ENCODE measurements at regions not wholly inside any gene's neighbourhood (a gene's known extent, or its start where the extent isn't known, plus 50 kb on each side); places are given as distances from the start of the nearest gene placed in this dataset.

DNA sequence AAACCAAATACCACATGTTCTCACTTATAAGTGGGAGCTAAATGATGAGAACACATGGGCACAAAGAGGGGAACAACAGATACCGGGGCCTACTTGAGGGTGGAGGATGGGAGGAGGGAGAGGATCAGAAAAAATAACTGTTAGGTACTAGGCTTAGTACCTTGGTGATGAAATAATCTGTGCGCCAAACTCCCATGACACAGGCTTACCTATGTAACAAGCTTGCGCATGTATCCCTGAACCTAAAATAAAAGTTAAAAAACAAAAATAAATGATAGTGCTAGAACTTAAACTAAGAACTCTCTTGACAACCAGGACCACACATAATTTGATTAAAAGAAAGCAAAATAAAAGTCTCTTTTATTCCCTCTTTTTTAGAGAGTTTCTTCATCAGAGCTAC lies 150.6 kb downstream of the CHIC2 start:
- peak; percentile 78 for DNase-seq (ENCODE audit: low read depth)
- H3K4me3 ChIP-seq (ENCODE audit: low read length): no peak overlapping the region
- TF ChIP-seq, protein P1, sequence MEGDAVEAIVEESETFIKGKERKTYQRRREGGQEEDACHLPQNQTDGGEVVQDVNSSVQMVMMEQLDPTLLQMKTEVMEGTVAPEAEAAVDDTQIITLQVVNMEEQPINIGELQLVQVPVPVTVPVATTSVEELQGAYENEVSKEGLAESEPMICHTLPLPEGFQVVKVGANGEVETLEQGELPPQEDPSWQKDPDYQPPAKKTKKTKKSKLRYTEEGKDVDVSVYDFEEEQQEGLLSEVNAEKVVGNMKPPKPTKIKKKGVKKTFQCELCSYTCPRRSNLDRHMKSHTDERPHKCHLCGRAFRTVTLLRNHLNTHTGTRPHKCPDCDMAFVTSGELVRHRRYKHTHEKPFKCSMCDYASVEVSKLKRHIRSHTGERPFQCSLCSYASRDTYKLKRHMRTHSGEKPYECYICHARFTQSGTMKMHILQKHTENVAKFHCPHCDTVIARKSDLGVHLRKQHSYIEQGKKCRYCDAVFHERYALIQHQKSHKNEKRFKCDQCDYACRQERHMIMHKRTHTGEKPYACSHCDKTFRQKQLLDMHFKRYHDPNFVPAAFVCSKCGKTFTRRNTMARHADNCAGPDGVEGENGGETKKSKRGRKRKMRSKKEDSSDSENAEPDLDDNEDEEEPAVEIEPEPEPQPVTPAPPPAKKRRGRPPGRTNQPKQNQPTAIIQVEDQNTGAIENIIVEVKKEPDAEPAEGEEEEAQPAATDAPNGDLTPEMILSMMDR (IDR thresholded peaks at IDR 0.05; ENCODE audit: insufficient read depth, low read depth, low read length, missing control alignments): no peak

DNA sequence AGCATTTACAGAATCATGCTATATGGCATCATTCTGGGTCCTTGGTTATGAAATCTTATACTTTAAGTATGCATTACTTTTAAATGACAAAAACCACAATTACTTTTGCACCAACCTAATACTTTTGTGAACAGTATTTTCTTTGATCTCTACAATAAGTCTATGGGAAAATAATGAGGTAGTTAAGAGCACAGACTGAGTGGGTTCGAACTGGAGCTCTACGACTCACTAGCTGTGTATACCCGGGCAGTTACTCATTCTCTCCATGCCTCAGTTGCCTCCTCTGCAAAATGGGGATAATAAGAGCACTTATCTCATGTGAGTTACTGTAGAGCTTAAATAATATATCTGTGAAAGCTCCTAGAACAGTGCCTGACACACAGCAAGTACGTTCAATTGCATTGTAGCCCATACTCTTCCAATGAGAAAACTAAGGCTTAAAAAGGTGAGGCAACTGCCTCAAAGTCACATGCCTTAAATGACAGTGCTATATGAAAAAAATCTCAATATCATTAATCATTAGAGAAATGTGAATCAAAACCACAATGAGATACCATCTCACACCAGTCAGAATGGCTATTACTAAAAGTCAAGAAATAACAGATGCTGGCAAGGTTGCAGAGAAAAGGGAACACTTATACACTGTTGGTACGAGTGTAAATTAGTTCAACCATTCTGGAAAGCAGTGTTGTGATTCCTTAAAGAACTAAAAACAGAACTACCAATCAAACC lies 151.5 kb downstream of the CHIC2 start:
- TF ChIP-seq, protein P1 (IDR thresholded peaks at IDR 0.05; ENCODE audit: insufficient read depth, low read depth, low read length, missing control alignments): no peak
- H3K4me3 ChIP-seq (ENCODE audit: low read length): no peak overlapping the region
- DNase-seq (ENCODE audit: low read depth): no peak

DNA sequence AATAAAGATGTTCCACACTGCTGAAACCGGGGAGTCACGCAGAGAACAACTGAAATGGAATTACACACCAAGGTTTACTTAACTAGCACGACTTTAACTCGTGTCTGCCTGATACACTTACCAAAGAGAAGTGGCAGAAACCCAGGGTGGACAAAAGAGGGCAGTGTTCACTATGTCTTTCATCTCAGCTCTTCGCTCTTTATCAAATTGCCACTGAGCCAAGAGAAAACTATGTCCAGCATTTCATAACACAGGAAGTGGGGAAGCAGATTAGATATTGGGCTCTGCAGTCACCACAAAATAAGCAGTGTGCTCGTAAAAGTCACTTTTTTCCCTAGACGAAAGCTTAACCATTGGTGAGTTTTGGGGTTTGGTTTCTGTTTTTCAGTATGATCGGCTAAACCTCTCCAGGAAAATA lies 155.7 kb downstream of the CHIC2 start:
- H3K4me3 ChIP-seq (ENCODE audit: low read length): no peak overlapping the region
- TF ChIP-seq, protein P1 (IDR thresholded peaks at IDR 0.05; ENCODE audit: insufficient read depth, low read depth, low read length, missing control alignments): peak; percentile 86
- DNase-seq (ENCODE audit: low read depth): peak; percentile 91

DNA sequence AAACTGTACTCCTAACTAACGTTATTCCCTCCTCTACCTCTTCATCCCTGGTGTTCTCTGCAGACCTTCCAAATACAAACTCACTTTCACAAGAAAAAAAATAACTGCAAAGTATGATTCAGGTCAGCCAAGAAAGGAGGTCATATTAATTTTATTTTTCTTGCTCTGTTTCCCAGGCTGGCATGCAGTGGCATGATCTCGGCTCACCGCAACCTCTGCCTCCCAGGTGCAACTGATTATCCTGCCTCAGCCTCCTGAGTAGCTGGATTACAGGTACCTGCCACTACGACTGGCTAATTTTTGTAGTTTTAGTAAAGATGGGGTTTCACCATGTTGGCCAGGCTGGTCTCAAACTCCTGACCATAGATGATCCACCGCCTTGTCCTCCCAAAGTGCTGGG lies 156.6 kb downstream of the CHIC2 start:
- peak; percentile 72 for DNase-seq (ENCODE audit: low read depth)
- TF ChIP-seq, protein P1 (IDR thresholded peaks at IDR 0.05; ENCODE audit: insufficient read depth, low read depth, low read length, missing control alignments): no peak
- H3K4me3 ChIP-seq (ENCODE audit: low read length): no peak overlapping the region

DNA sequence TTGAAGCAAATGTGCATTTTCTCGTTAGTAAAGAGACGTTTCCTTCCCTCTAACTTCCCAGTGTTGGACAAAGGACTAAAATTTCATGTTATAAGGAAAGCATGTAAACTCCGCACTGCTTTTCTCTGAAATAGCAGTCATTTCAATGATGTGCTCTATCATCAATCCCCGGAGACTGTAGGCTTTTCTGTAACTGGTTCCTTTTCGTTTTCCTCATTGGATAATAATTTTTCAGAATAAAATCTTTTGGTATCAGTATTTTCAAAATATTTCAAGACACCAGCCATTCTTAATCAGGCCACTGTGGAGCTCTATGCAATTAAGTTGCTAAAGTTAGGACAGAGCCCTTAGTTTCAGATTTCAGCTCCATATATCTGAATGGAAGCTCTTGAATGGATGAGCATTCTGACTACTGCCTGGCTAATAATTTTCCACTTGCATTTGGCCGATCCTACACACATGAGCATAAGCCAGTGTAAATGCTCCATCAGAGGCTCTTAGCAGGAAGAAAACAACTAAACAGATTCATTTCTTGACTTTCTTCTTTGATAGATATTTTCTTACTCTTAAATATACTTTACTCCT lies 157.7 kb downstream of the CHIC2 start:
- TF ChIP-seq, protein P1 (IDR thresholded peaks at IDR 0.05; ENCODE audit: insufficient read depth, low read depth, low read length, missing control alignments): no peak
- no peak overlapping the region for H3K4me3 ChIP-seq (ENCODE audit: low read length)
- no peak for DNase-seq (ENCODE audit: low read depth)

DNA sequence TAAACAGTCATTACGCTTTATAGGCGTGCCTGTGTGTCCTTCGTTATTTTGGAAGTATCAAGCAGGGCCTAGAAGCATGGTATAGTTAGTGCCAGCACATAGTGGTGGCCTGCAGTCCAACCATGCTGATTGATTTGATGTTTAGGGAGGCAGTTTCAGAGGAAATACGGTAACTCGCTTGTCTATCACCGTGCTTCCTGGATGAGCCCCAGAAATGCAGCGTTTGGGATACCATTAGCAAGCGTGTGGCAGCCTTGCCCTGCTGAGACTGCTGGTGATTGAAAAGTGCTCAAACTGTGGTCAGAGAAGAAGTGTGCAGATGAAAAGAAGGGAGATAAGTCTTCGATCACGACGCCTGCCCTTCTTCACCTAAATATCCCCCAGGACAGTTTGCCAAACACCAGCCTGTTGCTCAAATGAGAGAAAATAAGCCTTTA lies 158.4 kb downstream of the CHIC2 start:
- H3K4me3 ChIP-seq (ENCODE audit: low read length): no peak overlapping the region
- TF ChIP-seq, protein P1 (IDR thresholded peaks at IDR 0.05; ENCODE audit: insufficient read depth, low read depth, low read length, missing control alignments): no peak
- peak; percentile 75 for DNase-seq (ENCODE audit: low read depth)
